Trophoblast cell (in vitro differentiated cells and primary cell): ENCODE measurements at regions not wholly inside any gene's neighbourhood (a gene's known extent, or its start where the extent isn't known, plus 50 kb on each side); places are given as distances from the start of the nearest gene placed in this dataset.

Experiments
- DNase-seq, 2 donors: peaks; one replicate each; pipeline ENCODE4 v3.0.0-alpha.2; 2016
- H2AFZ ChIP-seq: 2 replicates; pipeline ENCODE4 v1.6.1; 2013; ENCODE audit warnings: low read length, moderate library complexity, mild to moderate bottlenecking; ENCODE audit not compliant: insufficient read depth, poor library complexity
- H2AK5ac ChIP-seq: 2 replicates; pipeline ENCODE4 v1.6.1; 2013; ENCODE audit warnings: mild to moderate bottlenecking, low read length
- H2BK120ac ChIP-seq: 2 replicates; pipeline ENCODE4 v1.6.1; 2013; ENCODE audit warnings: low read length, mild to moderate bottlenecking, moderate library complexity; ENCODE audit not compliant: insufficient read depth, poor library complexity
- H2BK12ac ChIP-seq: 2 replicates; pipeline ENCODE4 v1.6.1; 2013; ENCODE audit warnings: mild to moderate bottlenecking, low read length, moderate library complexity
- H2BK5ac ChIP-seq: 2 replicates; pipeline ENCODE4 v1.6.1; 2013; ENCODE audit warnings: low read length, low read depth, moderate library complexity, mild to moderate bottlenecking; ENCODE audit not compliant: poor library complexity
- H3K14ac ChIP-seq: 2 replicates; pipeline ENCODE4 v1.6.1; 2013; ENCODE audit warnings: mild to moderate bottlenecking, low read length
- H3K18ac ChIP-seq: 2 replicates; pipeline ENCODE4 v1.6.1; 2013; ENCODE audit warnings: mild to moderate bottlenecking, low read length
- H3K23ac ChIP-seq: 2 replicates; pipeline ENCODE4 v1.6.1; 2013; ENCODE audit warnings: low read length
- H3K27ac ChIP-seq: 2 replicates; pipeline ENCODE4 v1.5.1; 2013; ENCODE audit warnings: low read depth, mild to moderate bottlenecking, inconsistent platforms, low read length, moderate library complexity
- H3K27me3 ChIP-seq: 2 replicates; pipeline ENCODE4 v1.6.1; 2013; ENCODE audit warnings: inconsistent platforms, mild to moderate bottlenecking, low read length, moderate library complexity; ENCODE audit not compliant: insufficient read depth
- H3K36me3 ChIP-seq, 2 experiments: 1 replicate in 1 of 2; 2 replicates in 1 of 2; pipeline ENCODE4 v1.6.1; 2013; ENCODE audit warnings: low read length in 2 of 2, mild to moderate bottlenecking in 2 of 2, moderate library complexity in 1 of 2; ENCODE audit not compliant: insufficient read depth in 2 of 2, control insufficient read depth in 1 of 2
- H3K4ac ChIP-seq: 2 replicates; pipeline ENCODE4 v1.6.1; 2013; ENCODE audit warnings: low read depth, mild to moderate bottlenecking, low read length, moderate library complexity
- H3K4me1 ChIP-seq, 2 experiments: 1 replicate in 1 of 2; 2 replicates in 1 of 2; pipeline ENCODE4 v1.6.1; 2013; ENCODE audit warnings: low read length in 2 of 2, mild to moderate bottlenecking in 2 of 2, moderate library complexity in 1 of 2; ENCODE audit not compliant: insufficient read depth in 2 of 2, control insufficient read depth in 1 of 2
- H3K4me2 ChIP-seq: 2 replicates; pipeline ENCODE4 v1.6.1; 2013; ENCODE audit warnings: inconsistent platforms, mild to moderate bottlenecking, low read length, moderate library complexity
- H3K4me3 ChIP-seq: 2 replicates; pipeline ENCODE4 v1.5.1; 2013; ENCODE audit warnings: mild to moderate bottlenecking, low read depth, low read length, inconsistent platforms
- H3K79me1 ChIP-seq: one replicate; pipeline ENCODE4 v1.6.1; 2013; ENCODE audit warnings: low read length
- H3K79me2 ChIP-seq: 2 replicates; pipeline ENCODE4 v1.6.1; 2013; ENCODE audit warnings: low read length, mild to moderate bottlenecking; ENCODE audit not compliant: control insufficient read depth, insufficient read depth, poor library complexity
- H3K9ac ChIP-seq: 2 replicates; pipeline ENCODE4 v1.6.1; 2013; ENCODE audit warnings: mild to moderate bottlenecking, low read length
- H3K9me3 ChIP-seq: 2 replicates; pipeline ENCODE4 v1.6.1; 2013; ENCODE audit warnings: low read depth, mild to moderate bottlenecking, control low read depth, inconsistent platforms, low read length; ENCODE audit not compliant: insufficient read depth
- H4K12ac ChIP-seq: 2 replicates; pipeline ENCODE4 v1.6.1; 2013; ENCODE audit warnings: low read depth, mild to moderate bottlenecking, low read length, moderate library complexity
- H4K8ac ChIP-seq: 2 replicates; pipeline ENCODE4 v1.6.1; 2013; ENCODE audit warnings: low read depth, mild to moderate bottlenecking, low read length, moderate library complexity
- H4K91ac ChIP-seq: one replicate; pipeline ENCODE4 v1.6.1; 2013; ENCODE audit warnings: low read depth, mild to moderate bottlenecking, low read length, moderate library complexity
- WGBS: extraction: QIAGEN DNeasy Blood & Tissue Kit; methylation state at CpG from one replicate; pipeline ENCODE4 v1.1.7; 2013; ENCODE audit warnings: missing lambda C conversion rate; ENCODE audit not compliant: insufficient read length, insufficient coverage; ENCODE audit errors: extremely low coverage; 5-methylcytosine and 5-hydroxymethylcytosine counted together

DNA sequence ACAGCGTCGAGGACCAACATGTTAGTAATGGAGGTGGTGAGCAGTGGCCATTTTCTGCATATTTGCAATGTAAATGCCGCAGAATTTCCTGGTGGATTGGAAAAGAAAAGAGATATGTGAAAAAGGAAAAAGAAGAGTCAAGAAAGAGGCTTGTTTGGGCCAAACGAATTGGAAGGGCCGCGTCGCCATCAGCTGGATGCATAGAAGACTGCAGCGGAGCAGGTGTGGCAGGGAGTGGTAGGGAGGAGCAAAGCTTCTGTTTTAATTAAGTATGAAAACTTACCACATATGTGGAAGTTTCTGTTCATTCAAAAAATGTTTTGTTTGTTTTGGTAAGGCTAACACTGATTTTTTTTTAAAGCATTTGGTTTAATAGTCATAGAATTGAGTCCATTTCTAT, 690.7 kb downstream of the NCAM2 start:
- no peak overlapping the region for H3K18ac ChIP-seq
- no peak overlapping the region for H4K12ac ChIP-seq
- no peaks in the 10 kb centered on the region for H3K27me3 ChIP-seq
- WGBS = no CpG with 5 or more reads among the region's 8 CpGs
- H3K36me3 ChIP-seq = no peaks in the 10 kb centered on the region
- H2BK12ac ChIP-seq = no peak overlapping the region
- peak; percentile 4 to 18 for DNase-seq
- no peaks in the 10 kb centered on the region for H3K79me1 ChIP-seq
- no peak overlapping the region for H2AK5ac ChIP-seq
- H3K79me2 ChIP-seq = no peaks in the 10 kb centered on the region
- H3K27ac ChIP-seq = no peak overlapping the region
- no peak overlapping the region for H2BK120ac ChIP-seq
- H3K4me2 ChIP-seq = no peak overlapping the region
- no peak overlapping the region for H2BK5ac ChIP-seq
- H3K23ac ChIP-seq = no peak overlapping the region
- no peak overlapping the region for H3K4ac ChIP-seq
- no peak overlapping the region for H4K8ac ChIP-seq
- no peak overlapping the region for H3K9ac ChIP-seq
- no peak overlapping the region for H3K14ac ChIP-seq
- no peaks in the 10 kb centered on the region for H3K4me1 ChIP-seq
- H2AFZ ChIP-seq = no peak overlapping the region
- no peak overlapping the region for H3K4me3 ChIP-seq
- no peaks in the 10 kb centered on the region for H3K9me3 ChIP-seq
- H4K91ac ChIP-seq = no peak overlapping the region

DNA sequence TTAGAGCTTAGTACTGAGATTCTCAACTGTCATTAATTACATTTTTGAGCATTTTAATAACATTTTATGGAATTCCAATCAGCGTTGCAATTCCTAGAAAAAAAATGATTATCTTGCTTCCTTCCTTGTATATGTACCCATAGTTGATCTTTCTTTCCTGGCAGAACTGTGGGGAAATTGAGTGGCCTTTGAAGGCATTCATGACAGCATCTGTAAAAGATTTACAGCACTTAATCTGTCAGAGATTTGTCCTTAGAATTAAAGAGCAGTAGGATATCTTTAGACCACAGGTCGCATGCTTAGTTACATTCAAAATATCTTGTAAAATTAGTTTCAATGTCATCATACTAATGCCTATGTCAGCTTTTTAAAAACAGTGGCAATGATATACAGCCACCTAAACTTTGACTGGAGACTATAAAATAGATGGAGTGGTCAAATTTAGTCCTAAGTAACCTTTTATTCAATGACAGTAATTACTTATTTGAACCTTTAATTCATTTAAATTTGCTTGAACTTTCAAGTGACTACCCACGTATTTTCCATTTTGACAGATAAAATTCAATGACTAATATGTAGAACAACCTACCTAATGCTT, 692.0 kb downstream of the NCAM2 start:
- no peak overlapping the region for H4K8ac ChIP-seq
- H3K4me2 ChIP-seq = no peak overlapping the region
- H2AK5ac ChIP-seq = no peak overlapping the region
- no peak overlapping the region for H2AFZ ChIP-seq
- no peak overlapping the region for H3K23ac ChIP-seq
- no peak overlapping the region for H2BK5ac ChIP-seq
- no peaks in the 10 kb centered on the region for H3K79me1 ChIP-seq
- H4K12ac ChIP-seq = no peak overlapping the region
- H4K91ac ChIP-seq = no peak overlapping the region
- no peaks in the 10 kb centered on the region for H3K9me3 ChIP-seq
- H3K9ac ChIP-seq = no peak overlapping the region
- H3K27me3 ChIP-seq = no peaks in the 10 kb centered on the region
- DNase-seq = no peak
- H3K4me1 ChIP-seq = no peaks in the 10 kb centered on the region
- no CpG with 5 or more reads among the region's 3 CpGs for WGBS
- no peaks in the 10 kb centered on the region for H3K36me3 ChIP-seq
- H3K18ac ChIP-seq = no peak overlapping the region
- H3K4ac ChIP-seq = no peak overlapping the region
- H3K79me2 ChIP-seq = no peaks in the 10 kb centered on the region
- H2BK120ac ChIP-seq = no peak overlapping the region
- H3K14ac ChIP-seq = no peak overlapping the region
- no peak overlapping the region for H3K4me3 ChIP-seq
- no peak overlapping the region for H2BK12ac ChIP-seq
- no peak overlapping the region for H3K27ac ChIP-seq

DNA sequence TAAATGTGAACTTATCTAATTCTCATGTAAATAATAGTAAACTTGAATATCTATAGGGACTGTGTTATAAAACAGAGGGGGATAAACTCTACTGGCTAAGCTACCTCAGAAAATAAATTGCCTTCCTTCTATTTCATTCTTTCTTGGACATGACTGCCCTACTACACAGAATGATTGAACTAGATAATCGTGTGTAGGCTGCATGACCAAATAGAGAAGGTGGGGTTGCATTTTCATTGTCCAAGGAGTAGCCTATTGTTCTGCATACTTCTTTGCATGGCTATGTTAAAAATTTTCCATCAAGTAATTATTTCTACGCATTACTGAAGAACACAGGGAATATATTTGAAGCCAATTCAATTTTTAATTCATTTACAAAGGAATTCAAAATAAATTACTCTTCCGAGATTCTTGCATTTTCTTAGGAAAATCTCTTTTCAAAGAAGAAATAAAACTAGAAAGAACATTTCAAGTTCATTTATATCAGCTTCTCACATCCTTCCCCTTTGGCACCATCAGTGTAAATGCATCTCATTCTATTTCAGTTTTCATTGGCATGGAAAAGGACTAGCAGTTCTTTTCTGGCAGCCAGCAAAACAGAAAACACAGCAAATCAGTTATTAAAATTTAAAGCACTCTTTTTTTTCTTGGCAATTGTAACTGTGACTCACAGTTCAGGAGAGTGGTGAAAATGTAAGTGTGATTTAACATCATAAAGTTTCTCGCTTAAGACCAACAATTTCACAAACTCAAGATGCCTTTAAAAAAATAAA, 714.7 kb downstream of the NCAM2 start:
- Histone ChIP-seq H3K36me3 (no peaks in the 10 kb centered on the region), H3K4me2 (no peak overlapping the region), H3K27ac (no peak overlapping the region), H3K18ac (no peak overlapping the region), H3K79me2 (no peaks in the 10 kb centered on the region), H3K4me3 (no peak overlapping the region), H3K4ac (no peak overlapping the region), H3K27me3 (no peaks in the 10 kb centered on the region), H2AFZ (no peak overlapping the region), H4K91ac (no peak overlapping the region), H3K23ac (no peak overlapping the region), H2BK5ac (no peak overlapping the region), H3K79me1 (no peaks in the 10 kb centered on the region), H2AK5ac (no peak overlapping the region), H3K14ac (no peak overlapping the region), H2BK120ac (no peak overlapping the region), H2BK12ac (no peak overlapping the region), H4K12ac (no peak overlapping the region), H3K9ac (no peak overlapping the region), H4K8ac (no peak overlapping the region), H3K4me1 (no peaks in the 10 kb centered on the region), H3K9me3 (no peaks in the 10 kb centered on the region)
- WGBS = no CpG with 5 or more reads among the region's 4 CpGs
- no peak for DNase-seq

DNA sequence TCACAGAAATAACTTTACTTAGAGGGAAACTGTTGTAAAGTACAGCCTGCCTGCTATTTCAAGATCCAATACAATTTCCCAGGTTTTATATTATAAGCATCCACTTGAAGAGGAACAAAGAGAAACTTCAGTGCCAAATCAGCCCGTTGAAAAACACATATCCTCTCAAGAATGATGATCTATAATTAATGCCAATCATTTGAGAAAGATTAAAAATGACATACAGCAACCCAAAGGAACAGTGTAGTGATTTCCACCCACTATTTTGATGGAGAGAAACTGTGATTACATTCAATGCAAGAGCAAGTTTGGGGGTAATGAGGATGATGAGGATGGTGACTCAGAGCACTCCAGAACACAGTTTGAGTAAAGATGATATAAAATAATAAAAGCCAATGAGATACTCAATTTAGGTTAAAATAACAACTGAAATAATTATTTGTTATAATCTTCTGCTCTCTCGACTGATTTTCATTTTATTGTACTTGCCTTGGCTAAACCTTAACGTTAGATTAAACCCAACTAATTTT, 715.5 kb downstream of the NCAM2 start:
- no CpG with 5 or more reads among the region's 3 CpGs for WGBS
- Histone ChIP-seq H3K9ac (no peak overlapping the region), H4K8ac (no peak overlapping the region), H3K18ac (no peak overlapping the region), H4K12ac (no peak overlapping the region), H3K27ac (no peak overlapping the region), H2AK5ac (no peak overlapping the region), H3K23ac (no peak overlapping the region), H4K91ac (no peak overlapping the region), H3K36me3 (no peaks in the 10 kb centered on the region), H3K4me2 (no peak overlapping the region), H3K79me1 (no peaks in the 10 kb centered on the region), H3K27me3 (no peaks in the 10 kb centered on the region), H3K9me3 (no peaks in the 10 kb centered on the region), H3K79me2 (no peaks in the 10 kb centered on the region), H2BK12ac (no peak overlapping the region), H3K4ac (no peak overlapping the region), H2BK120ac (no peak overlapping the region), H3K4me3 (no peak overlapping the region), H3K14ac (no peak overlapping the region), H2BK5ac (no peak overlapping the region), H3K4me1 (no peaks in the 10 kb centered on the region), H2AFZ (no peak overlapping the region)
- DNase-seq = no peak
